K562 (cell line): ENCODE measurements at regions not wholly inside any gene's neighbourhood (a gene's known extent, or its start where the extent isn't known, plus 50 kb on each side); places are given as distances from the start of the nearest gene placed in this dataset.

Experiments
- ATAC-seq: fragments of 200-7000 bp; cut with Tn5 transposase; 3 replicates; pipeline ENCODE4 v1.9.1; 2020; ENCODE audit warnings: moderate library complexity
- BruUV-seq: library from RNA; stranded (reverse); fragments of 400-500 nt; replicated peaks from 2 replicates; lab custom pipeline; 2021; lab: Mats Ljungman, UMichigan
- CTCF ChIA-PET: fragments of 300-600 bp; formaldehyde crosslinking; extraction: SDS; loops from one replicate; lab custom pipeline; 2021; ENCODE audit warnings: low intra/inter-chr PET ratio; lab: Yijun Ruan, JAX
- POLR2A ChIA-PET: fragments of 300-600, 350-650 bp; sonication (Branson Sonifier 250); formaldehyde crosslinking; extraction: SDS; loops from one replicate; lab custom pipeline; 2021; ENCODE audit warnings: antibody characterized with exemption, inconsistent platforms; lab: Yijun Ruan, JAX
- DNase-seq, 4 experiments: peaks; one replicate each; pipeline versions ENCODE4 v3.0.0 to v3.0.0-alpha.2; 2011 to 2018; ENCODE audit warnings: low spot score in 3 of 4, mixed read lengths in 3 of 4; ENCODE audit errors: extremely low read depth in 1 of 4
- FAIRE-seq: peaks from 2 replicates; lab custom pipeline; 2011; peaks lifted over from hg19 to GRCh38; lab: Jason Lieb, UNC
- H2AFZ ChIP-seq: 2 replicates; pipeline ENCODE4 v1.6.0; 2011; ENCODE audit warnings: low read depth, low read length, control low read depth, inconsistent platforms
- H3K27ac ChIP-seq: fragments of 200-600 bp; 3 replicates; pipeline ENCODE4 v1.8.0; 2011; ENCODE audit warnings: low read depth, mild to moderate bottlenecking, control low read depth, inconsistent platforms, low read length, moderate library complexity, mixed read lengths; ENCODE audit errors: extremely low read depth
- H3K27me3 ChIP-seq, 2 experiments: fragments of 300-600 bp in 1 of 2; 2 replicates in 1 of 2; 3 replicates in 1 of 2; pipeline versions ENCODE4 v1.6.0 to v1.8.0; 2011; ENCODE audit warnings: inconsistent platforms in 2 of 2, low read length in 2 of 2, mild to moderate bottlenecking in 1 of 2, mixed read lengths in 1 of 2, moderate library complexity in 1 of 2; ENCODE audit not compliant: control insufficient read depth in 2 of 2, insufficient read depth in 2 of 2
- H3K36me3 ChIP-seq: fragments of 300-600 bp; 3 replicates; pipeline ENCODE4 v1.8.0; 2011; ENCODE audit warnings: mild to moderate bottlenecking, low read length, inconsistent platforms; ENCODE audit not compliant: control insufficient read depth, insufficient read depth
- H3K4me1 ChIP-seq, 2 experiments: fragments of 200-600 bp in 1 of 2; replicated peaks in 1 of 2; 2 replicates in 1 of 2; 3 replicates in 1 of 2; pipeline versions ENCODE4 v1.5.1 to v1.8.0; 2011; ENCODE audit warnings: inconsistent platforms in 2 of 2, low read length in 2 of 2, mild to moderate bottlenecking in 1 of 2, mixed read lengths in 1 of 2, moderate library complexity in 1 of 2; ENCODE audit not compliant: control insufficient read depth in 2 of 2, insufficient read depth in 2 of 2
- H3K4me2 ChIP-seq: 2 replicates; pipeline ENCODE4 v1.6.1; 2011; ENCODE audit warnings: low read length, control low read depth, inconsistent platforms, mixed read lengths; ENCODE audit not compliant: insufficient read depth
- H3K4me3 ChIP-seq: fragments of 200-600 bp; sonication (generic), shearing (Covaris generic); 2 replicates; pipeline ENCODE4 v1.5.1; 2016; ENCODE audit warnings: control low read depth, inconsistent platforms
- H3K79me2 ChIP-seq: fragments of 200-600 bp; 3 replicates; pipeline ENCODE4 v1.8.0; 2011; ENCODE audit warnings: low read length, inconsistent platforms; ENCODE audit not compliant: control insufficient read depth, insufficient read depth
- H3K9ac ChIP-seq, 2 experiments: 2 replicates each; pipeline versions ENCODE4 v1.6.0 to v1.6.1; 2011; ENCODE audit warnings: low read depth in 2 of 2, low read length in 2 of 2, control low read depth in 1 of 2, inconsistent platforms in 1 of 2, mild to moderate bottlenecking in 1 of 2, mixed read lengths in 1 of 2; ENCODE audit not compliant: insufficient read depth in 1 of 2
- H3K9me1 ChIP-seq: one replicate; pipeline ENCODE4 v1.6.0; 2011; ENCODE audit warnings: inconsistent platforms, mild to moderate bottlenecking, low read length, moderate library complexity; ENCODE audit not compliant: control insufficient read depth, insufficient read depth
- H3K9me3 ChIP-seq: replicated peaks from 2 replicates; pipeline ENCODE4 v1.5.1; 2011; ENCODE audit warnings: low read depth, low read length, inconsistent platforms; ENCODE audit not compliant: control insufficient read depth, insufficient read depth
- H4K20me1 ChIP-seq: replicated peaks from 2 replicates; pipeline ENCODE4 v1.6.1; 2011; ENCODE audit warnings: low read length, inconsistent platforms, mixed read lengths; ENCODE audit not compliant: control insufficient read depth, insufficient read depth
- CXXC5 ChIP-seq: fragments of 250-450 bp; sonication (Bioruptor Pico); IDR thresholded peaks from 2 replicates; pipeline ENCODE4 v1.8.0; 2022; ENCODE audit warnings: inconsistent platforms, mild to moderate bottlenecking, moderate library complexity
- EGR1 ChIP-seq: fragments of 450-650 bp; conservative IDR thresholded peaks from 2 replicates; pipeline ENCODE4 v1.6.1; 2017; ENCODE audit warnings: mild to moderate bottlenecking
- ETV5 ChIP-seq: sonication (generic); formaldehyde crosslinking; IDR thresholded peaks from 2 replicates; pipeline ENCODE4 v1.4.0; 2020; ENCODE audit warnings: low read depth, mild to moderate bottlenecking, missing genetic modification reagents
- HMG20A ChIP-seq: fragments of 450-650 bp; formaldehyde crosslinking; conservative IDR thresholded peaks from 2 replicates; pipeline ENCODE4 v1.4.0; 2020; ENCODE audit warnings: mild to moderate bottlenecking, mixed read lengths
- HNRNPL ChIP-seq: fragments of 200-400 bp; formaldehyde crosslinking; IDR thresholded peaks from 2 replicates; pipeline ENCODE4 v1.6.1; 2017; ENCODE audit warnings: low read depth, mild to moderate bottlenecking, low read length
- MAFF ChIP-seq: IDR thresholded peaks from 2 replicates; pipeline ENCODE4 v1.6.1; 2012; ENCODE audit warnings: low read length, improper control_type of control experiment
- NCOR1 ChIP-seq: fragments of 450-650 bp; IDR thresholded peaks from 2 replicates; pipeline ENCODE4 v1.6.1; 2016; ENCODE audit warnings: mild to moderate bottlenecking, moderate library complexity
- NR2C1 ChIP-seq, 2 experiments: fragments of 450-650 bp; IDR thresholded peaks; 2 replicates each; pipeline ENCODE4 v1.6.1; 2017; ENCODE audit warnings: mild to moderate bottlenecking in 2 of 2, antibody characterized with exemption in 1 of 2, inconsistent platforms in 1 of 2, missing compliant biosample characterization in 1 of 2, missing genetic modification characterization in 1 of 2
- PURB ChIP-seq: sonication (generic); formaldehyde crosslinking; IDR thresholded peaks from 2 replicates; pipeline ENCODE4 v1.9.0; 2021; ENCODE audit warnings: low read depth, mild to moderate bottlenecking, missing genetic modification reagents
- RERE ChIP-seq: sonication (generic); formaldehyde crosslinking; IDR thresholded peaks from 2 replicates; pipeline ENCODE4 v1.8.0; 2023; ENCODE audit warnings: missing genetic modification reagents, mild to moderate bottlenecking, borderline replicate concordance
- TCFL5 ChIP-seq: fragments of 250-450 bp; sonication (Bioruptor Pico); conservative IDR thresholded peaks from 2 replicates; pipeline ENCODE4 v1.6.1; 2021; ENCODE audit warnings: mild to moderate bottlenecking, moderate library complexity, matching md5 sums
- ZNF780A ChIP-seq: fragments of 250-450 bp; sonication (Bioruptor Pico); IDR thresholded peaks from 2 replicates; pipeline ENCODE4 v1.5.0; 2021; ENCODE audit warnings: mild to moderate bottlenecking
- in situ Hi-C: fragments of 300-500 bp; cut with MboI; formaldehyde crosslinking; loops from 4 replicates; pipeline ENCODE4 v1.15.0; 2018; ENCODE audit warnings: inconsistent platforms, mixed read lengths
- intact Hi-C: fragments of 100-400 bp; cut with micrococcal nuclease; formaldehyde crosslinking; loops from 2 replicates; pipeline ENCODE4 v1.14.2; 2022
- TF ChIP-seq, protein P1 (sequence below): fragments of 250-450 bp; sonication (Bioruptor Pico); IDR thresholded peaks from 2 replicates; pipeline ENCODE4 v1.4.0; 2020; ENCODE audit warnings: mild to moderate bottlenecking, moderate library complexity

DNA sequence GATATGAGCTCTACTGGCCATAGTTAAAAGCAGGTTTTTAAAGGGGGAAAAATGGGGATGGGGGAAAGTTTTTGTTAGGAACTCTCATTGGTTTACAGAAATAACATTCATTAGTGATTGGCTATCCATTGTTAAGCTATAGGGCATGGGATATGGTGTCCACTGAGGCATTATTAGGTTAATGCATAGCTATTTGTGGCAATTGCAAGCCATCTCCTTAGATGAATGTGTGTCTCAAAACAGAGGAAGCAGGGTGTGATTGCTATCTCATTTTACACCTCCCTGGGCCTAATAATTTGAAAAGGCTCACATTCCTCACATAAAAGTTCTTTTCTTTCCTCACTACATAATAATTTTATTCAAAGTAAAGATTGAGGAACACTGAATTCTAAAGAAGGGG, 396.6 kb downstream of the TAFA4 start (continued):
- TF ChIP-seq CXXC5: no peak
- TF ChIP-seq PURB: no peak
- no peak for TF ChIP-seq ZNF780A (CRISPR knock-in tag)
- TF ChIP-seq HNRNPL: no peak
- TF ChIP-seq HMG20A (CRISPR knock-in tag): no peak
- no peak for TF ChIP-seq TCFL5
- no peak for TF ChIP-seq ETV5 (CRISPR knock-in tag)
- no peak for TF ChIP-seq NCOR1
- no peak for TF ChIP-seq NR2C1 (IDR thresholded peaks at IDR 0.05)
- TF ChIP-seq NR2C1 (tag; IDR thresholded peaks at IDR 0.05): no peak
- TF ChIP-seq, all 486 proteins: peak for 0

DNA sequence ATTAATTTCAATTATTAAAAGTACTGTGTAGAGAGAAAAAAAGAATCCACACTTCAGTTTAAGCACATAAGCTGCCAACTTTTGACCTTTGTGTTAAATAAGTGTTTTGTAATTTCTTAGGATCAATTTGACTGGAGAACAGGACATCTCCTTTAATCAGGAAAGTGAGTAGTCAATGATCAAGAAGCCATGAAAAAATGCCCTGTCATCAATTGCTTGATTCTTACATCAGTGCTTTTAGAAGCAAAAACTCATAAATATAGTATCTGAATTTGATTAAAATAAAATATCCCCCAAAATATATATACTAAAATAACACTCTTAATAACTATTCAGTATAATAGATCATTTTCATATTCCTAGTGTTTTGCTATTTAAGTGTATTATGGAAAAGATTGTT, 409.0 kb downstream of the TAFA4 start:
- Histone ChIP-seq H3K9me3 (no peaks in the 10 kb centered on the region), H3K9me1 (no peaks in the 10 kb centered on the region), H3K27me3 (no peaks in the 10 kb centered on the region), H3K79me2 (no peaks in the 10 kb centered on the region), H3K36me3 (no peaks in the 10 kb centered on the region), H3K4me1 (no peaks in the 10 kb centered on the region), H2AFZ (no peak overlapping the region), H3K9ac (no peak overlapping the region), H3K27ac (no peak overlapping the region), H4K20me1 (no peaks in the 10 kb centered on the region), H3K4me3 (no peak overlapping the region), H3K4me2 (no peak overlapping the region)
- ATAC-seq (no peak), DNase-seq (no peak), FAIRE-seq (no peak)
- intact Hi-C loops: no loop called here
- TF ChIP-seq, protein P1, sequence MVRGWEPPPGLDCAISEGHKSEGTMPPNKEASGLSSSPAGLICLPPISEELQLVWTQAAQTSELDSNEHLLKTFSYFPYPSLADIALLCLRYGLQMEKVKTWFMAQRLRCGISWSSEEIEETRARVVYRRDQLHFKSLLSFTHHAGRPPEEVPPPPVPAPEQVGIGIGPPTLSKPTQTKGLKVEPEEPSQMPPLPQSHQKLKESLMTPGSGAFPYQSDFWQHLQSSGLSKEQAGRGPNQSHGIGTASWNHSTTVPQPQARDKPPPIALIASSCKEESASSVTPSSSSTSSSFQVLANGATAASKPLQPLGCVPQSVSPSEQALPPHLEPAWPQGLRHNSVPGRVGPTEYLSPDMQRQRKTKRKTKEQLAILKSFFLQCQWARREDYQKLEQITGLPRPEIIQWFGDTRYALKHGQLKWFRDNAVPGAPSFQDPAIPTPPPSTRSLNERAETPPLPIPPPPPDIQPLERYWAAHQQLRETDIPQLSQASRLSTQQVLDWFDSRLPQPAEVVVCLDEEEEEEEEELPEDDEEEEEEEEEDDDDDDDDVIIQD: no peak
- no peak for TF ChIP-seq EGR1
- no peak for TF ChIP-seq RERE
- TF ChIP-seq MAFF: 0 out of 2 replicates have a peak, but pooled peaks have one; percentile 2
- in situ Hi-C loops: no loop called here
- ChIA-PET POLR2A (no interaction called here), CTCF (no interaction called here)
- no TSS peak for BruUV-seq
